KMS-11 (cell line): ENCODE measurements at regions not wholly inside any gene's neighbourhood (a gene's known extent, or its start where the extent isn't known, plus 50 kb on each side); places are given as distances from the start of the nearest gene placed in this dataset.

Experiments used
- H2AFZ ChIP-seq: fragments of 200-600 bp; sonication (generic); 2 replicates; pipeline ENCODE4 v1.6.1; 2016; ENCODE audit warnings: antibody characterized with exemption, mixed run types, low read depth
- H3K27ac ChIP-seq: fragments of 200-600 bp; sonication (generic); 2 replicates; pipeline ENCODE4 v1.6.1; 2016; ENCODE audit warnings: mild to moderate bottlenecking, mixed run types
- H3K27me3 ChIP-seq: fragments of 200-600 bp; sonication (generic); 2 replicates; pipeline ENCODE4 v1.6.1; 2017; ENCODE audit warnings: mild to moderate bottlenecking, low read depth, mixed run types, moderate library complexity; ENCODE audit not compliant: insufficient read depth
- H3K36me3 ChIP-seq: fragments of 200-600 bp; sonication (generic); 2 replicates; pipeline ENCODE4 v1.6.1; 2017; ENCODE audit warnings: mild to moderate bottlenecking, mixed run types; ENCODE audit not compliant: insufficient read depth
- H3K4me1 ChIP-seq: fragments of 200-600 bp; sonication (generic); 2 replicates; pipeline ENCODE4 v1.6.1; 2016; ENCODE audit warnings: mild to moderate bottlenecking, low read depth, mixed run types; ENCODE audit not compliant: poor library complexity, severe bottlenecking
- H3K4me2 ChIP-seq: fragments of 200-600 bp; sonication (generic); 2 replicates; pipeline ENCODE4 v1.7.0; 2016; ENCODE audit warnings: mild to moderate bottlenecking, mixed run types
- H3K4me3 ChIP-seq: fragments of 200-600 bp; sonication (generic); IDR thresholded peaks from 2 replicates; pipeline ENCODE4 v1.6.1; 2017; ENCODE audit warnings: low read depth, low read length, mixed read lengths; ENCODE audit not compliant: insufficient read depth
- H3K79me2 ChIP-seq: fragments of 200-600 bp; sonication (generic); 2 replicates; pipeline ENCODE4 v1.6.1; 2016; ENCODE audit warnings: low read depth, mixed run types; ENCODE audit not compliant: insufficient read depth
- H3K9ac ChIP-seq: fragments of 200-600 bp; sonication (generic); 2 replicates; pipeline ENCODE4 v1.6.1; 2016; ENCODE audit warnings: mild to moderate bottlenecking, mixed run types
- H4K20me1 ChIP-seq: fragments of 200-600 bp; sonication (generic); 2 replicates; pipeline ENCODE4 v1.6.1; 2016; ENCODE audit warnings: mild to moderate bottlenecking, mixed run types; ENCODE audit not compliant: insufficient read depth
- TF ChIP-seq, protein P1 (sequence below): fragments of 200-600 bp; sonication (generic); conservative IDR thresholded peaks from 2 replicates; pipeline ENCODE4 v1.6.1; 2017; ENCODE audit warnings: low read depth, mild to moderate bottlenecking, antibody characterized with exemption, low read length, moderate library complexity, mixed read lengths

DNA sequence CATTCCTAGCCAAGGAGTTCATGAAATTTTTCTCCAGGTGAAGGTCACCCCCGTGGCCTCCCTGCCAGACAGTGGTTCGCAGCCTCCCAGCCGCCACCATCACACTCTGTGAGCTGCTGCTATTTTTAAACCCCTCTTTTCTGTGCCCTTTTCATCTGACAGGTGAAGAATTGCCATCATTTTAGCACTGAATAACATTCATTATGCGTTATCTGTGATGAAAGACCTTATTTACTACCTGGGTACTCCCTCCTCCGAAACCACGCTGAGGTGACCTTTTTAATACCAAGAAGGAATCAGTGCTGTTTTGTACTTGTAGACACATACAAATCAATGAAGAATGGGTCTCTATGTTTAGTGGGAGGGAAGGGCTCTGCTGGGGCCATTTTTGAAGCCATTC lies 148.9 kb upstream of the GPR12 start:
- Histone ChIP-seq H2AFZ (no peak overlapping the region), H3K27ac (no peak overlapping the region), H3K4me2 (no peak overlapping the region), H3K79me2 (no peaks in the 10 kb centered on the region), H3K4me3 (no peak overlapping the region), H3K27me3 (no peaks in the 10 kb centered on the region), H4K20me1 (no peaks in the 10 kb centered on the region), H3K36me3 (no peaks in the 10 kb centered on the region), H3K9ac (no peak overlapping the region), H3K4me1 (peaks cover 12% of the 10 kb centered on the region)
- TF ChIP-seq, protein P1, sequence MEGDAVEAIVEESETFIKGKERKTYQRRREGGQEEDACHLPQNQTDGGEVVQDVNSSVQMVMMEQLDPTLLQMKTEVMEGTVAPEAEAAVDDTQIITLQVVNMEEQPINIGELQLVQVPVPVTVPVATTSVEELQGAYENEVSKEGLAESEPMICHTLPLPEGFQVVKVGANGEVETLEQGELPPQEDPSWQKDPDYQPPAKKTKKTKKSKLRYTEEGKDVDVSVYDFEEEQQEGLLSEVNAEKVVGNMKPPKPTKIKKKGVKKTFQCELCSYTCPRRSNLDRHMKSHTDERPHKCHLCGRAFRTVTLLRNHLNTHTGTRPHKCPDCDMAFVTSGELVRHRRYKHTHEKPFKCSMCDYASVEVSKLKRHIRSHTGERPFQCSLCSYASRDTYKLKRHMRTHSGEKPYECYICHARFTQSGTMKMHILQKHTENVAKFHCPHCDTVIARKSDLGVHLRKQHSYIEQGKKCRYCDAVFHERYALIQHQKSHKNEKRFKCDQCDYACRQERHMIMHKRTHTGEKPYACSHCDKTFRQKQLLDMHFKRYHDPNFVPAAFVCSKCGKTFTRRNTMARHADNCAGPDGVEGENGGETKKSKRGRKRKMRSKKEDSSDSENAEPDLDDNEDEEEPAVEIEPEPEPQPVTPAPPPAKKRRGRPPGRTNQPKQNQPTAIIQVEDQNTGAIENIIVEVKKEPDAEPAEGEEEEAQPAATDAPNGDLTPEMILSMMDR: no peak

DNA sequence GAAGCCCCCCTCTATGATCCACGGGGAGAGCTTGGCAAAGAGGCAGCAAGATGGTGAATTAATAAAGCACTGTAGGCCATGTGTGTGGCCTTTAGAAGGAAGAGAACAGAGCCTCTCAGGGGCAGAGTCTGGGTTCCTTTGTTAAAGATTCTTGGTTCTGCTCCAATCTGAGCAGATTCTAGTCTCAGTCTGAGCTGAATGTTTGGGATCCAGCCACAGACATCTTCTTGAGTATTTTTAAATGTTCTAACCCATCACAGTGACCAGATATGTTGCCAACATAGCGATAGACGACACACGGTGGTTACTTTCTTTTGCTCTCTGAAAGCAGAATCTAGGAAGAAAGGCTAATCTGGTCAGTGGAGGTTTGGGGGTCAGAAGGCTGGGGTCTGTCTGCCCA lies 147.5 kb upstream of the GPR12 start:
- Histone ChIP-seq H3K4me1 (no peaks in the 10 kb centered on the region), H4K20me1 (no peaks in the 10 kb centered on the region), H3K27me3 (no peaks in the 10 kb centered on the region), H3K27ac (no peak overlapping the region), H2AFZ (no peak overlapping the region), H3K4me2 (no peak overlapping the region), H3K9ac (no peak overlapping the region), H3K4me3 (no peak overlapping the region), H3K36me3 (no peaks in the 10 kb centered on the region), H3K79me2 (no peaks in the 10 kb centered on the region)
- TF ChIP-seq, protein P1: no peak

DNA sequence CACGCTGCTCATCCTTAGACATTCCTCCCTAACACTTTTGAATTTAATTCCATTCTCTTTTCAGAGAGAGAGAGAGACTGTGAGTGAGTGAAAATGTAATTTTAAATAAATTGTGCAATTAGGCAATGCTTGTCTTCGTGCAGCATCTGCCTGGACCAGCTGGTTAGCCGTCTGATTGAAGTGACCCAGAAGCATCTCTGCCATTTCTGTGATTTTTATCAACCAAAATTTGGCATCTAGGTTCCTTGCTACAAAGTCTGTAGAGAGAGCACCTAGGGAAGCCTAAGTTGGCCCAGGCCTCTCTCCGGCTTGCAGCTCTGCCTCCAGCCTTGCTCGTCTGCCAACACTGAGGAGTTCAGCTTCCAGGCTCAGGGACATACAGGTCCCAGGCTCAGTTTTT lies 138.6 kb upstream of the GPR12 start:
- Histone ChIP-seq H4K20me1 (no peaks in the 10 kb centered on the region), H2AFZ (no peak overlapping the region), H3K4me2 (no peak overlapping the region), H3K27ac (no peak overlapping the region), H3K4me3 (no peak overlapping the region), H3K36me3 (no peaks in the 10 kb centered on the region), H3K27me3 (no peaks in the 10 kb centered on the region), H3K4me1 (no peaks in the 10 kb centered on the region), H3K79me2 (no peaks in the 10 kb centered on the region), H3K9ac (no peak overlapping the region)
- TF ChIP-seq, protein P1: no peak

DNA sequence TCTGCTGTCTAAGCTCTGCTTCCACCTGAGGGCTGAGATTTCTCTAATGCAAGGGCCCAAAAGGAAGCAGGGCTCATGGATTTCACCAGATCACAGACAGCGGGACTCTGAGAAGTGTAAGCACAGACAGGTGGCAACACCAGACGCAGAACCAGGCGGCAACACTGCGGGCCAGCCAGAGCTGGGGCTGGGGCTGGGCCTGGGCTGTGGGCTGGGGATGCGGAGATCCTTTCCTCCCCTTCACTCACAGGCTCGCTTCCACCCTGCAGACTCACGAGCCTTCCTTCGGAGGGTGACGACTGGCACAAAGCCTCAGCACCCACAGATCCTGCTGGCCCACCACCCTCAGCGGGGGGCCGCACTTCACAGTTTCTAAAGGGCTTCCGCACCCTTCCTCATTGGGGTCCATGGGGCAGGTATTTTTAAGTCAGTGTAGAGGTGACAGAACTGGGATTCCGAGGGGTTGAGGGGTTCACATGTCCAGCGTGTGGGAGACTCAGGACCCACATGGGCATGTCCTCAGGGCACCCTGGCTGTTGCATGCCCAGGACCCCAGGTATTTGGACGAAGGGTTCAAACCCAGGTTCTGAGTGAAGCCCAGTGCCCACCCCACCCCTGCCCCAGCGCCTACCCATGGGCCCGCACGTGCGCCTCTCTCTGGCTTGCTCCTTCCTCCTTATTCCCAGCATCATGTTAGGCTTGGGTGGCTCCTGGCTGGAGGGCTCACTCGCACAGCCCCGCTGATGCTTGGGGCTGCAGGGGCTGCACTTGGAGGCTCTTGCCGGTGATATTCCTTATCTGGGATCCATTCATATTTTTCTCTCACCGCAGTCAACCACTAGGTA lies 137.3 kb upstream of the GPR12 start:
- H3K4me3 ChIP-seq: no peak overlapping the region

More for the DNA sequence above, 137.3 kb upstream of the GPR12 start:
- H4K20me1 ChIP-seq: no peaks in the 10 kb centered on the region
- H3K9ac ChIP-seq: no peak overlapping the region
- no peaks in the 10 kb centered on the region for H3K79me2 ChIP-seq
- TF ChIP-seq, protein P1: no peak
- H3K4me2 ChIP-seq: no peak overlapping the region
- no peaks in the 10 kb centered on the region for H3K27me3 ChIP-seq
- no peak overlapping the region for H2AFZ ChIP-seq
- H3K36me3 ChIP-seq: no peaks in the 10 kb centered on the region
- no peaks in the 10 kb centered on the region for H3K4me1 ChIP-seq
- H3K27ac ChIP-seq: no peak overlapping the region
